Activated T-cell treated with anti-CD3 and anti-CD28 coated beads for 24 hours (primary cell): ENCODE measurements at regions not wholly inside any gene's neighbourhood (a gene's known extent, or its start where the extent isn't known, plus 50 kb on each side); places are given as distances from the start of the nearest gene placed in this dataset.

ENCODE experiments used
- DNase-seq: peaks from one replicate; pipeline ENCODE4 v3.0.0-alpha.2; 2020; ENCODE audit warnings: low read depth

GRCh38 chr21:40985370-40985769 is 138.4 kb upstream of the DSCAM start:
- DNase-seq: no peak

DNA sequence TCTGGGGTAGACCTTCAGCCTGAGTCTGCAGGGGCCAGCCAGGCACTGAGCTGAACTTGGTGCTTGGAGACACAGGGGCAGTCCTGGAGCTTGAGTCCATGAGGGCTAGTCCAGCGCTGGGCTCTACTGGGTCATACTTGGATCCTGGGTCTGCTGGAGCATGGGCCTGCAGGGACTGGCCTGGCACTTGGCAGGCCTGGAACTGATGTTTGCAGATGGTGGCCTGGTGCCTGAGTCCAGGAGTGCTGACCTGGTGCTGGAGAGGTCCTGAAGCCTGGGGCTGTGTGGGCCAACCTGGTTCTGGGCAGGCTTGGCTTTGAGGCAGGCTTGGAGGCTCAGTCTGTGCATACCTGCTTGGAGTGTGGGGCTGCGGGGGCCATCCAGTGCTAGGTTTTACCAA is 143.4 kb upstream of the DSCAM start:
- no peak for DNase-seq

- DNase-seq: no peak
Observed at GRCh38 chr21:40997831-40998230, 150.9 kb upstream of the DSCAM start.

- DNase-seq: no peak
Observed at GRCh38 chr21:41000838-41001237, 153.9 kb upstream of the DSCAM start.

- DNase-seq: no peak
Observed at GRCh38 chr21:41006636-41007035, 159.7 kb upstream of the DSCAM start.

GRCh38 chr21:41008351-41008750 is 159.6 kb upstream of the BACE2 start:
- no peak for DNase-seq

GRCh38 chr21:41008974-41009373 is 159.0 kb upstream of the BACE2 start:
- DNase-seq: no peak

DNA sequence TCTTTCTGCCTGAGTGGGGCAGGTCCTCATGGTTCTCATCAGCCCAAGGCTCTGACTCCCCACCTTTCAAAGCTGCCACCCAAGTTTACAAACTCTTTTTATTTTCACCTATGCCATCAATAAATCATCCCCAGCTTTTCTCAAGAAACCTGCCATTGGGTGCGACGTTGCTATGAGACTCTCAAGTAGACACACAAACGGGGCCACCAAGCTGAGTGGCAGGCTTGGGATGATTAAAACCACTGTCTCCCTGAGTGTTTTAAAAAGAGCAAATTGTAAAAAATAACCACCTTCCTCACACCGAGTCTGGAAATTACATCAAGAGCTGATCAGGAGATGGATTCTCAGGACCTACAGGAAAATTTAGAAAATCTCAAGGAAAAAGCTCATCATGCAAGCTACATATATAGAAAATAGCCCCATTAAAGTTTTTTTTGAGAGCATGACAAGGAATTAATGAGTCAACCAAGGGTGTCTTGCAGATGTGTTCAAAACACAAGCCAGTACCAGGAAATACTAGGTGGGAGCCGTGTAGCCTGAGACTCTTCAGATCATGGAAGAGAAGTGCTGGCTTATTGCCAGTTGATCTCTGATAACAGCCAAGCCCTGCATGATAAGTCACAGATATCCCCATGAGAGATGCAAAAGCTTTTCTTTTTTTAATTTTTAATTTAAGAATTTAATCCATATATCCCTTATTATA is 158.4 kb upstream of the BACE2 start:
- no peak for DNase-seq

- no peak for DNase-seq
Observed at GRCh38 chr21:41010101-41010435, 157.9 kb upstream of the BACE2 start.

GRCh38 chr21:41011098-41011731 is 156.7 kb upstream of the BACE2 start:
- no peak for DNase-seq

DNA sequence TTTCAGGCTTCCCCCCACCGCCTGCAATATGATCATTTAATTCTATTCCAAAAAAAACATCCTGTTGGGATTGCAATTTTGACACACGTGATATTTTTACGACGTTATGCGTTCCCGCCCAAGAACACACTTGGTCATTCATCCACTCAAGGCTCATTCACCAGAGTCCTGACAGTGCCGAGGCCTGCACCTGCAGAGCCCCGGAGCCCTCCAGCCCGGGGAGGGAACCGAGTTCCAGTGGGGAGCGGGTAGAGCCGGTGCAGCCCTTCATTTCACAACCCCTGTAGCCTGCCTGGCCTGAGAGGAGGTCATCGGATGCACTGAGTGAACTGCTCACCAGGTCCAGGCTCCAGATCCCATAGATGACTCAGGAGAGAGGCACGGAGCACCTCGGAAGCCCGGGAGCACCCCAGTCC is 156.0 kb upstream of the BACE2 start:
- DNase-seq: no peak

DNA sequence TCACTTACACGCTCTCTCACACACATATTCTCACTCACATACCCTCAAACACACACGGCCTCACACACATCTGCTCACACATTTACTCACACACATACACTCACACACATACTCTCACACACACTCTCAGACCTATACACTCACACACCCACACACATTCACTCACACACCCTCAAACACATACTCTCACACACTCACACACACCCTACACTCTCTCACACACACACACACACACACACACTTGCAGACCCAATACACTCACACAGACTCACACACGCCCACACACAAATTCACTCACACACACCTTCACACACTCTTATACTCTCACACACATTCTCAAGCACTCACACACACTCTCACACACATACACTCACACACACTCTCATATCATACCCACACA is 155.5 kb upstream of the BACE2 start:
- no peak for DNase-seq

DNA sequence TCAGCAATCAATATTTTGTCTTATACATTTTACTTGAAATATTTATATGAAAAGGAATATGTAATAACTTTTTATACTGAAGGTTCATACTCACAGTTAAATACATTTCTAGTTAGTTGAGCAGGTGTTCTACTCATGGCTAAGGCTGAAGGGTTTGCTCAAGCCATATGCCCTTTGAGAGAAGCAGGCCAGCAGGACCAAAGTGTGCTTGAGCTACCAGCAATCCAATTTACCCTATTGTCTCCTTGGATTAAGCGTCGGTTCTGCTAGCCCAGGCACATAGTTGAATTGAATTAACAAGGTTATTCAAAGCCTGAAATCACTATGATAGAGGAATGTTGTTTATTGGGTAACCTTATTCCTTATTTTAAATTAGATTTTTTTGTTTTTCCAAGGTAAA is 151.5 kb upstream of the BACE2 start:
- DNase-seq: no peak

- DNase-seq: no peak
Observed at GRCh38 chr21:41018431-41018830, 149.5 kb upstream of the BACE2 start.

DNA sequence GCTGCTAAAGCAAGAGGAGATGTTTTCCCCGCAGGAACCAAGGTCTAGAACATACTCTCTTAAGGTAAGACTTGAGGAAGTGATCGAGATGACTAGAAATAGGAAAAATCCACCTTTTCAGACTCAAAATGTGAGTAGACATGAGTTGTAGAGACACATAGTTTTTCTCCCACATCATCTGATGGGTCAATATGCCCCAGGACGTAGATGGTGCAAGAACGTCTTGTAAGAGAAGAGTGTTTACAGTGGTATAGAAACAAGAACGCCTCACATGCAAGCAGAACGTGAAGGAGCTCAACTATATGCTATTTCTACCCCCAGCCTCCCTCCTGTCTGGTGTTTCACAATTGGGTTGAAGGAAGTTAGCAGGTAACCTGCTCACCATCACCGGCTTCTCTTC is 144.0 kb upstream of the BACE2 start:
- no peak for DNase-seq

DNA sequence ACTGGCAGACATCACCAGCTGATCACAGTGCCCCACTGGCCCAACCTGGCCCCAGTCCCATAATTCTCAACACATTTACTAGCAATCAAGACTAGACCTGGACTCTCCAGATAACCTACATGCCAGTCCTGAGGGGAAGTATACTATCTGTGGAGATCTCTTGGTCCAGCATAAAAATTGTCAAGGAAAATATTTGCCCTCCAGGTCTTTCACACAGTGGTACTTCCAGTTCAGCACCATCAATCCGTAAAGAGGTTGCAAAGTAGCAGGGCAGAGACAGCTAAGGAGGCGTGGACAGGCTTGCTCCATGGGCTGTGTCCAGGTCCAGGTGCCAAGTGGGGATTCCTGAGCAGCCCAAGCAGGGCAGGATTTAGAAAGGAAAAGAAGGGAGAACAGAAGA is 143.6 kb upstream of the BACE2 start:
- DNase-seq: no peak

DNA sequence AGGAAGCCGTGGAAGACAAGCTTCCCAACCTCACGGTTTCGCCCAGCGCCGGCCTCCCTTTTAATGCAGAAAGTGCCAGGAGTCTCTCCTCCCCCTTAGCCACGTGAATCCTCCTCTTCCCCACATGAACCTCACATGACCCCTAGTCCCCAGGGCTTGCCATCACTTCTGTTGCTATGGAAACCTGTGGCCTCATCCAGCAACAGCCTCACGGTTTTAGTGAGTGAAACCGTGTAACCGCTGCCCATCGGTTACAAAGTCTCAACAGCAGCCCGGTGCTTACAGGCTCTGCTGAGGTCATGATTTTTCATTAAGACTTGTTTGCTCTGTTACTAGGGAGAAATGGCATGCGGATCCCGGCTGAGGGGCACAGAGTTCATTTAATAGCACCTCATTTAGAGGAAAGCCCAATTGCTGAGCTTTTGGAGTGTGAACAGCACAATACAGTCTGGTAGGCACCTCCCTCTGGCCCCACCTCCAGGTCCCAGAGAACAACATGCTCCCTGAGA is 143.2 kb upstream of the BACE2 start:
- no peak for DNase-seq

DNA sequence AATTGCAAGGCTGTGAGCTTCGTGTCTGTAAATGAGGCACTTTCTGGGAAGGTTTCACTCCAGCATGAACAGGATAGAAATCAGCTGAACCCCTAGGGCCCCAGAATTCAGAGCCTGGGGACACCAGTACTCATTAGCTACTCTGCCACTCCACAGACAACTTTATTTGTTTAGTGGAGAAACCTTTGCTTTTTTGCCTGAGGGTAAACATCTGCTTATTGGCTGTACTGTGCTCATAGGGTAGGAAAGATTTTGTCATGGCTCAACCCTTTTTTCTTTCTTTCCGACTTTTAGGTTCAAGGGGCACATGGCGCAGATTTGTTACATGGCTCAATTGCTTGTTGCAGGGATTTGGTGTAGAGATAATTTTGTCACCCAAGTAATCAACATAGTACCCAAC is 138.4 kb upstream of the BACE2 start:
- DNase-seq: no peak

DNA sequence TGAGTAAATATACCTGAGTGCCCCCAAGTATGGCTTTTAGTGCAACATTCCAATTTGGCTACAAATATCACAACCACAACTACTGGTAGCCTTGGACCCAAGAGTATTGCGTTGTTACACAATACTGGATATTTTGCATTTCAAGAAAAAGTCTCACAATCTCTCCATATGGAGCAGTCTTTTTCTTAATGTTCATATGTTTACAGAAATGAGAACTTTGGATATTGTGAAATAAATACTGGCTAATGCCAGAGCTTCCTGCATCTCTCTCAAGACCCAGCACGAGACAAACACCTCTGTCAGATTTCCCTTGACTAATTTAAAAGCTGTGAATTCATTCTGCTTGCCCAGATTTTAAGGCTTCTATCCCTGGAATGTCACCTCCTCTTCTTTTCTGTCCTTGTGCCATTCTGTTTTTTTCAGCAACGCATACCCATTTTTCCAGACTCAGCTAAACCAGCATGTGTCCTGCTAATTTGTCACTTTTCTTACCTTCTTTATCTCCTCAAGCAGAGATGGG is 136.2 kb upstream of the BACE2 start:
- no peak for DNase-seq

GRCh38 chr21:41032541-41032940 is 135.4 kb upstream of the BACE2 start:
- DNase-seq: no peak

DNA sequence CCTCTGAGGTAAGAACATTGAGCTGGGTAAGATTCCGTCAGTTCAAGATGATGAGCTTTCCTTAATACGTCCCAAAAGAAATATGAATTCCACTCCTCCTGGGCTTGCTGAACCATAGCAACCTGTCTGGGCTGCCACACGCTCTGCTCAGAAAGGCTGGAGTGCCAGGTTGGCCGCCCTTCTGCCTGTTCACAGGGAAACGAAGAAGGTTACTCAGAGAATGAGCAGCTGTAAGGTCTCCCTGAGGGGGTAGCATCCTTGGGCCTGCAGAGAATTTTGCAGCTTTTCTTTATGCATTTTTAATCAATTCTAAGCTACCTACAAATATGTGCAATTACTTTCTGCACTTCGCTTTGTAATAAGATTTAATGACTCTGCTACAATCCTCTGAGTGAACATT is 130.7 kb upstream of the BACE2 start:
- DNase-seq: no peak

DNA sequence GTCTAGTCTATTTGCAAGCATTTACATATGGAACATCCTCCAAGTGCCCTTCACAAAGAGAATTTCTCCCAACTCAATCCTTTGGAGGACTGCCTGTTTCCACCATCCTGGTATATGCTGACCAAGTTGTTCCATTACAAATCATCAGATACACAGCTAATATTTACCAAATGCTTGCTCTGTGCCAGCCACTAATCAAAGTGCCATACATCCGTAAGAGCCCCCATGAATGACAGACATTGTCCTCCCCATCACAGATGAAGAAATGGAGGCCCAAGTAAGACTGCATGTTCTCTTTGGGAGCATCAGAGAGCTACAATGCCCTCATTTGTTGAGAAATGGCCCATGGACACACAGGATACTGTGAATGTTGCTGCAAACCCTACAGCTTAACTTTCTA is 130.0 kb upstream of the BACE2 start:
- DNase-seq: no peak

DNA sequence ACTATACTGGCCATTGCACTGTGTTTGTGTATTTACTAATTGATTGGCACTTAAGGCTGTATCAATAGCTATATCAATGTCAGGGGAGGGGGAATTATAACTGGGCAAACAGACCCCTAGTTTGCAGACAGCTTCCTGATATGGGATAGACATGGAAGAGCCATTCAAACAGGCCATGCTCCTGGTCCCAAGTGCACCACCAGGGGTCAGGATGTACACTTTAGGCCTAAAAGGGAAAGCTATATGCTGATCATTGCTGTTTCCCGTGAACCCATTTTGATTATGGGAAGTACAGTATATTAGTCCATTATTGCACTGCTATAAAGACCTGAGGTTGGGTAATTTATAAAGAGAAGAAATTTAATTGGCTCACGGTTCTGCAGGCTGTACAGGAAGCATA is 124.9 kb upstream of the BACE2 start:
- DNase-seq: no peak
